Tibial nerve (tissue), 3 donors: ENCODE measurements at regions not wholly inside any gene's neighbourhood (a gene's known extent, or its start where the extent isn't known, plus 50 kb on each side); places are given as distances from the start of the nearest gene placed in this dataset.

ENCODE experiments used
- POLR2A ChIP-seq, 2 donors: fragments of 450-650 bp; IDR thresholded peaks; one replicate each; pipeline ENCODE4 v1.6.1; 2017; ENCODE audit warnings: antibody characterized with exemption in 2 of 2, mild to moderate bottlenecking in 2 of 2, moderate library complexity in 2 of 2
- TF ChIP-seq, protein P1 (sequence below), 5 experiments: fragments of 200-600 bp in 3 of 5; fragments of 450-650 bp in 2 of 5; sonication (generic) in 3 of 5; IDR thresholded peaks; one replicate each; pipeline ENCODE4 v1.5.1; 2016 to 2019; ENCODE audit warnings: antibody characterized with exemption in 5 of 5, mild to moderate bottlenecking in 3 of 5, moderate library complexity in 2 of 5

DNA sequence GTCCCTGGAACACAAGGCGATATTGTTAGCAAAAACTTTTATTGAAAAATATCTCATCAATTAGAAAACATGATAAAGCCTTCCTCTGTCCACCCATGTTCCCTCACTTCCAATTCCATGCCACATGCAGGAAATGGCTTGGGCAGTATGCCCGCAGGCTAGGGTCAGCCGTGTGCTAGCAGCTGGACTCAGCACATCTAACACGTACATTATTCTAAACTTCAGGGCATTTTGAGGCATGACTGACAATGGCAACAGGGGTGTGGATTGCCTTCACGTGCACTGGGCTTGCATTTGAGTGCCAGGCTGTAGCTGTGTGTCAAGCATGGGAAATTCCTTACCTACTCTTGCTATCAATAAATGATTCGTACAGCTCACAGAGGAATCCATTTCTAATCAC, 642.1 kb downstream of the INHBA start:
- TF ChIP-seq, protein P1, sequence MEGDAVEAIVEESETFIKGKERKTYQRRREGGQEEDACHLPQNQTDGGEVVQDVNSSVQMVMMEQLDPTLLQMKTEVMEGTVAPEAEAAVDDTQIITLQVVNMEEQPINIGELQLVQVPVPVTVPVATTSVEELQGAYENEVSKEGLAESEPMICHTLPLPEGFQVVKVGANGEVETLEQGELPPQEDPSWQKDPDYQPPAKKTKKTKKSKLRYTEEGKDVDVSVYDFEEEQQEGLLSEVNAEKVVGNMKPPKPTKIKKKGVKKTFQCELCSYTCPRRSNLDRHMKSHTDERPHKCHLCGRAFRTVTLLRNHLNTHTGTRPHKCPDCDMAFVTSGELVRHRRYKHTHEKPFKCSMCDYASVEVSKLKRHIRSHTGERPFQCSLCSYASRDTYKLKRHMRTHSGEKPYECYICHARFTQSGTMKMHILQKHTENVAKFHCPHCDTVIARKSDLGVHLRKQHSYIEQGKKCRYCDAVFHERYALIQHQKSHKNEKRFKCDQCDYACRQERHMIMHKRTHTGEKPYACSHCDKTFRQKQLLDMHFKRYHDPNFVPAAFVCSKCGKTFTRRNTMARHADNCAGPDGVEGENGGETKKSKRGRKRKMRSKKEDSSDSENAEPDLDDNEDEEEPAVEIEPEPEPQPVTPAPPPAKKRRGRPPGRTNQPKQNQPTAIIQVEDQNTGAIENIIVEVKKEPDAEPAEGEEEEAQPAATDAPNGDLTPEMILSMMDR (IDR thresholded peaks at IDR 0.05), result no peak
- no peak for TF ChIP-seq POLR2A (IDR thresholded peaks at IDR 0.05)
